Immature natural killer cell (primary cell): ENCODE measurements at regions not wholly inside any gene's neighbourhood (a gene's known extent, or its start where the extent isn't known, plus 50 kb on each side); places are given as distances from the start of the nearest gene placed in this dataset.
A peak's percentile ranks its signal among the peaks of the same experiment; 100 is the strongest.

Source experiments
- DNase-seq, 3 donors: peaks; one replicate each; pipeline ENCODE4 v3.0.0; 2022; ENCODE audit warnings: mixed read lengths in 1 of 3
- H3K27ac Mint-ChIP-seq, 6 donors: one replicate each; pipeline ENCODE4 v1.8.0; 2020; ENCODE audit warnings: mixed read lengths in 6 of 6, mild to moderate bottlenecking in 5 of 6, inconsistent platforms in 4 of 6, moderate library complexity in 3 of 6
- H3K27me3 Mint-ChIP-seq, 3 donors: one replicate each; pipeline ENCODE4 v1.8.0; 2020 to 2021; ENCODE audit warnings: low read depth in 3 of 3, mild to moderate bottlenecking in 3 of 3, mixed read lengths in 3 of 3, moderate library complexity in 3 of 3, inconsistent platforms in 1 of 3
- H3K36me3 Mint-ChIP-seq, 3 donors: one replicate each; pipeline ENCODE4 v1.8.0; 2020; ENCODE audit warnings: mixed read lengths in 3 of 3, inconsistent platforms in 2 of 3, mild to moderate bottlenecking in 2 of 3
- H3K4me1 Mint-ChIP-seq, 2 donors: one replicate each; pipeline ENCODE4 v1.8.0; 2020; ENCODE audit warnings: inconsistent platforms in 2 of 2, mild to moderate bottlenecking in 2 of 2, mixed read lengths in 2 of 2, moderate library complexity in 1 of 2
- H3K4me3 Mint-ChIP-seq, 5 donors: one replicate each; pipeline ENCODE4 v1.8.0; 2020; ENCODE audit warnings: mild to moderate bottlenecking in 5 of 5, mixed read lengths in 5 of 5, inconsistent platforms in 3 of 5, moderate library complexity in 3 of 5
- H3K9me3 Mint-ChIP-seq, 6 donors: one replicate each; pipeline ENCODE4 v1.8.0; 2020; ENCODE audit warnings: mild to moderate bottlenecking in 6 of 6, mixed read lengths in 6 of 6, inconsistent platforms in 4 of 6, moderate library complexity in 3 of 6

DNA sequence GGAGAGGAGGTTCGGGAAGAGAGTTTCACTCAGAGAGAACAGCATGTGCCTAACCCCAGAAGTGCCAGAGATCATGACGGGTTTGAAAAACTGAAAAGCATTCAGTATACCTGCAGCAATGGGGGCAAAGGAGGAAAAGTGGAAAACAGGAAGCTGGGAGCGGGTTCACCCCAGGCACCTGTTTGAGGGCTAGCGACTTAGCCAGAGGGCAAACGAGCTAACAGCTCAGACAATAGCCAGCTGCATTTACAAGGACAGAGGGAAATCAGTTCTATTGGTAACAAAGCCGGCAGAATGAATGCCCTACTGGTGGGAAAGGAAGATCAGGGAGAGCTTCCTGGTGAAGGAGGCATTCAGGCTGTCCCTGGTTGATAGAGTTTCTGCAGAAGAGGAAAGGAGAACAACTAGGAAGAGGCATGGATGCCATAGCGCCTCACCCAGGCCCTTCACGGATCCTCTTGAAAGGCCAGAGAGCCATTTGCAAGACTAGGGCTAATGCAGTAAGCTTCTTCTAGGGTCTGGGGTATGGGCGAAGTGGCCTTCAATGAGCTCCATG lies 141.7 kb upstream of the ADRA1B start:
- Mint-ChIP-seq H3K9me3 (peaks cover 0 to 2% (median 0%) of the 10 kb centered on the region in 6 donors), H3K36me3 (no peaks in the 10 kb centered on the region), H3K27me3 (peaks cover 7 to 10% (median 10%) of the 10 kb centered on the region in 3 donors), H3K4me1 (peaks cover 8 to 15% of the 10 kb centered on the region in 2 donors), H3K4me3 (no peak overlapping the region), H3K27ac (peak overlapping the region in 2 of 6 donors; percentile 42 to 60)
- DNase-seq = no peak

GRCh38 chr5:159775890-159776289 lies 140.4 kb upstream of the ADRA1B start:
- no peak overlapping the region for H3K4me3 Mint-ChIP-seq
- peak overlapping the region in 1 of 6 donors; percentile 43 for H3K27ac Mint-ChIP-seq

GRCh38 chr5:159777049-159777660 lies 139.1 kb upstream of the ADRA1B start:
- no peaks in the 10 kb centered on the region for H3K36me3 Mint-ChIP-seq
- H3K4me1 Mint-ChIP-seq = peaks cover 8 to 15% of the 10 kb centered on the region in 2 donors
- peaks cover 0 to 2% (median 0%) of the 10 kb centered on the region in 6 donors for H3K9me3 Mint-ChIP-seq
- H3K27ac Mint-ChIP-seq = no peak overlapping the region
- DNase-seq = no peak
- H3K4me3 Mint-ChIP-seq = no peak overlapping the region
- peaks cover 6 to 10% (median 10%) of the 10 kb centered on the region in 3 donors for H3K27me3 Mint-ChIP-seq

More at GRCh38 chr5:159775890-159776289, 140.4 kb upstream of the ADRA1B start:
- Mint-ChIP-seq H3K9me3 (peaks cover 0 to 2% (median 0%) of the 10 kb centered on the region in 6 donors), H3K27me3 (peaks cover 6 to 10% (median 10%) of the 10 kb centered on the region in 3 donors), H3K36me3 (no peaks in the 10 kb centered on the region), H3K4me1 (peaks cover 8 to 15% of the 10 kb centered on the region in 2 donors)
- no peak for DNase-seq

- Mint-ChIP-seq H3K36me3 (no peaks in the 10 kb centered on the region), H3K4me1 (no peaks in the 10 kb centered on the region), H3K27me3 (peaks cover 0 to 6% (median 2%) of the 10 kb centered on the region in 3 donors), H3K9me3 (peaks cover 0 to 2% (median 0%) of the 10 kb centered on the region in 6 donors), H3K4me3 (no peak overlapping the region), H3K27ac (no peak overlapping the region)
- no peak for DNase-seq
Measured at GRCh38 chr5:159779481-159779880, 136.8 kb upstream of the ADRA1B start.

DNA sequence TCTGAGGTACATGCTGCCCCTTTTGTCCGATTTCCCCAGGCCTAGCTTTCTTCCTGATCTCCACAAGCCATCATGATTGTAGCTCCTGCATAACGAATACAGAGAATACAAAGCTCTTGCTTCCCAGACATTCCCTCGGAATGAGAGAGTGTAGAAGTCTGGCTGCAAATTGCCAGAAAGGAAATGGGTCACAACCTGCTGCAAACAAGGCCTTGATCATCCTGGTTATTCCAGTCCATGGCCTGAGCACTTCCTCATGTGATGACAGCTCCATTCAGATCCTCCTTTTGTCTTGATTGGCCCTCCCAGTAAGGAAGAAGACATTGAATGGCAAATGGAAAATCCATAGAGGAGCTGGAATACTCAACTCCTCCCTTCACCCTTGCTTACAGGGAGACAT lies 136.0 kb upstream of the ADRA1B start:
- Mint-ChIP-seq H3K4me1 (no peaks in the 10 kb centered on the region), H3K27ac (no peak overlapping the region), H3K36me3 (no peaks in the 10 kb centered on the region), H3K27me3 (peaks cover 0 to 5% (median 2%) of the 10 kb centered on the region in 3 donors), H3K9me3 (peaks cover 0 to under 1% (median 0%) of the 10 kb centered on the region in 6 donors), H3K4me3 (no peak overlapping the region)
- DNase-seq = no peak

GRCh38 chr5:159781626-159782157 lies 134.6 kb upstream of the ADRA1B start:
- no peak overlapping the region for H3K4me3 Mint-ChIP-seq
- H3K4me1 Mint-ChIP-seq = no peaks in the 10 kb centered on the region
- H3K9me3 Mint-ChIP-seq = no peaks in the 10 kb centered on the region
- peaks cover 0 to 6% (median 2%) of the 10 kb centered on the region in 3 donors for H3K27me3 Mint-ChIP-seq
- no peaks in the 10 kb centered on the region for H3K36me3 Mint-ChIP-seq
- DNase-seq = no peak
- no peak overlapping the region for H3K27ac Mint-ChIP-seq

DNA sequence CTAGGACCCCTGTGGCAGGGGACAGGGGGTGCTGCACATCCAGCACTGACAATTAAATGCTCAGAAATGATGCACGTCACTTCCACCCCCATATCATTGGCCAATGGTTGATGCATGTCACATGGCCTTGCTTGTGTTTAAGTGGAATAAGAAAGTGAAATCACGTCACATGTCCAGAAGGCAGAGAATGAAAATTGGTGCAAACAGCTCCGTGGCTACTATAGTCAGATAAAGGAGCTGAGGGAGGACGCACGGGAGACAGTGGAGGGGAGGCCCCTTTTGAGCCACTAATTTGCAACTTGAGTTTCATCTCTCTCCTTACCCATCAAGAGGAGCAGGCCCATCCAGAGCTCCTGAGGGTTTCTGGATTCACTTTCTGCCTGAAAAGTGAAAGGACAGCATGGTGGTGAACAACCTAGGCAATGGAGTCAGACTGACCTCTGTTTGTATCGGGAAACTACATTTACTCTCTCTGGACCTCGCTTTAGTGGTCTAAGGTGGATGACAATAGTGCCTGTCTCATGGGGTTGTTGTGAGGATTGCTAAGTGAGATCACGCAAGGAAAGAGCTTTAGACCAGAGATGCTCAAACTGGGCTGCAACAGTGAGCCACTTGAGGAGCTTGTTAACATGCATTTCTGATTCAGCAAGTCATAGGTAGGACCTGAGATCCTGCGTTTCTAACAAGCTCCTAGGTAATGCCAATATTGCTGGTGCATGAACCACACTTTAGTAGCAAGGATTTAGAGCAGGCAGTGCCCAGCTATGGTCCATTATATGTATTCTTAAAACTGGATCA lies 133.9 kb upstream of the ADRA1B start:
- DNase-seq = no peak
- H3K27me3 Mint-ChIP-seq = peaks cover 0 to 6% (median 2%) of the 10 kb centered on the region in 3 donors
- no peaks in the 10 kb centered on the region for H3K4me1 Mint-ChIP-seq
- no peak overlapping the region for H3K4me3 Mint-ChIP-seq
- no peaks in the 10 kb centered on the region for H3K9me3 Mint-ChIP-seq
- H3K36me3 Mint-ChIP-seq = no peaks in the 10 kb centered on the region
- H3K27ac Mint-ChIP-seq = no peak overlapping the region

DNA sequence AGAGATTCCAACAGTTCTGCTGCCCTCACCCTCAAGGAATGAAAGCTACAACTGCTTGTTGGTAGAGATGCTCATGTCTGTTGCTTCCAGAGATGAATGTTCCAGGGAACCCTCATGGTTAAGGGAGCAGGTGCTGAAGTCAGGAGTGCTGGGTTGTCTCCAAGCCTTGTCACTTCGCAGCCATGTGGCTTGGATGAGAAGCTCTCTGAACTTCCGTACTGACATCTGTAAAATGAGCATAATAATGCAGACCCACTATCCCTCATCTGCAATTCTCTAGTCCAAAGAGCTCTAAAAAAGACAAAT lies 133.3 kb upstream of the ADRA1B start:
- H3K36me3 Mint-ChIP-seq = no peaks in the 10 kb centered on the region
- H3K9me3 Mint-ChIP-seq = no peaks in the 10 kb centered on the region
- H3K27me3 Mint-ChIP-seq = peaks cover 2 to 9% (median 2%) of the 10 kb centered on the region in 3 donors
- no peaks in the 10 kb centered on the region for H3K4me1 Mint-ChIP-seq
- H3K27ac Mint-ChIP-seq = no peak overlapping the region
- H3K4me3 Mint-ChIP-seq = no peak overlapping the region
- no peak for DNase-seq

DNA sequence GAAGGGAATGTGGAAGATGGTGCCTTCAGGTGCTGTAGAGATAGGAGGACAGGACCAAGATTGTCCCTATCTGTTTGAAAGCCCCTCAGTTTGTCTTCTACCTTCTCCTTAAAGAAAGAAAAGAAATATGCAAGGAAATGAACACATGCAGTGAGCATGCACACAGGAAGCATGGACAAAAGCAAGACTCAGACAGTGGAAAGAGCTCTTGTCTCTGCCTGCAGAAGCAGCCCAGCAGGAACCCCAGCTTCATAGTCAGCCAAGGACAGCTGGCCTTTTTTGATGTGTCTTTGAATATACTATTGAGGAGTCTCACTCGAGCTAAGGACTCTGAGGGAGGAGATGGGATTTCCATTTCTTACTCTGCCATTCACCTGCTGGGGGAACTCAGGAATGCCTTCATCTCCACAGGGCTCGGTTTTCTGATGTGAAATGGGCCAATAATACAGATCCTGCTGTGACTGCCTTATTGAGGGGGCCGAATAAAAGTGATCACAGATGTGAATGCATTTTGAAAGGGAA lies 132.5 kb upstream of the ADRA1B start:
- no peak overlapping the region for H3K27ac Mint-ChIP-seq
- no peak for DNase-seq
- H3K4me3 Mint-ChIP-seq = no peak overlapping the region
- H3K4me1 Mint-ChIP-seq = no peaks in the 10 kb centered on the region
- H3K36me3 Mint-ChIP-seq = no peaks in the 10 kb centered on the region
- H3K9me3 Mint-ChIP-seq = no peaks in the 10 kb centered on the region
- peaks cover 2 to 9% (median 2%) of the 10 kb centered on the region in 3 donors for H3K27me3 Mint-ChIP-seq

GRCh38 chr5:159784993-159785392 lies 131.3 kb upstream of the ADRA1B start:
- no peaks in the 10 kb centered on the region for H3K9me3 Mint-ChIP-seq
- H3K36me3 Mint-ChIP-seq = no peaks in the 10 kb centered on the region
- no peak overlapping the region for H3K27ac Mint-ChIP-seq
- peaks cover 0 to 9% (median 2%) of the 10 kb centered on the region in 3 donors for H3K27me3 Mint-ChIP-seq
- H3K4me1 Mint-ChIP-seq = no peaks in the 10 kb centered on the region
- H3K4me3 Mint-ChIP-seq = no peak overlapping the region
- DNase-seq = no peak

- no peaks in the 10 kb centered on the region for H3K36me3 Mint-ChIP-seq
- H3K27ac Mint-ChIP-seq = no peak overlapping the region
- no peaks in the 10 kb centered on the region for H3K9me3 Mint-ChIP-seq
- no peak for DNase-seq
- peaks cover 0 to 9% (median 2%) of the 10 kb centered on the region in 3 donors for H3K27me3 Mint-ChIP-seq
- H3K4me3 Mint-ChIP-seq = no peak overlapping the region
- H3K4me1 Mint-ChIP-seq = no peaks in the 10 kb centered on the region
Measured at GRCh38 chr5:159785656-159786055, 130.6 kb upstream of the ADRA1B start.

GRCh38 chr5:159786201-159786600 lies 130.1 kb upstream of the ADRA1B start:
- H3K36me3 Mint-ChIP-seq = no peaks in the 10 kb centered on the region
- no peak for DNase-seq
- H3K9me3 Mint-ChIP-seq = no peaks in the 10 kb centered on the region
- peaks cover 0 to 9% (median 2%) of the 10 kb centered on the region in 3 donors for H3K27me3 Mint-ChIP-seq
- no peak overlapping the region for H3K27ac Mint-ChIP-seq
- H3K4me1 Mint-ChIP-seq = no peaks in the 10 kb centered on the region
- H3K4me3 Mint-ChIP-seq = no peak overlapping the region

GRCh38 chr5:159786901-159787691 lies 129.2 kb upstream of the ADRA1B start:
- no peak overlapping the region for H3K4me3 Mint-ChIP-seq
- no peaks in the 10 kb centered on the region for H3K4me1 Mint-ChIP-seq
- no peaks in the 10 kb centered on the region for H3K9me3 Mint-ChIP-seq
- no peak for DNase-seq
- H3K27me3 Mint-ChIP-seq = peaks cover 2 to 11% (median 3%) of the 10 kb centered on the region in 3 donors
- H3K27ac Mint-ChIP-seq = no peak overlapping the region
- H3K36me3 Mint-ChIP-seq = no peaks in the 10 kb centered on the region
